Esophagus squamous epithelium (tissue), 4 donors: ENCODE measurements at regions not wholly inside any gene's neighbourhood (a gene's known extent, or its start where the extent isn't known, plus 50 kb on each side); places are given as distances from the start of the nearest gene placed in this dataset.

ENCODE experiments used
- POLR2A ChIP-seq, 4 donors: fragments of 450-650 bp; IDR thresholded peaks; one replicate each; pipeline ENCODE4 v1.6.1; 2017; ENCODE audit warnings: antibody characterized with exemption in 4 of 4, mild to moderate bottlenecking in 4 of 4, moderate library complexity in 3 of 4
- TF ChIP-seq, protein P1 (sequence below), 6 experiments: fragments of 450-650 bp in 4 of 6; fragments of 200-600 bp in 2 of 6; sonication (generic) in 2 of 6; IDR thresholded peaks; one replicate each; pipeline ENCODE4 v1.5.1; 2016 to 2019; ENCODE audit warnings: antibody characterized with exemption in 6 of 6, mild to moderate bottlenecking in 4 of 6, moderate library complexity in 4 of 6

GRCh38 chr5:8306288-8306896 lies 437.4 kb downstream of the MTRR start:
- TF ChIP-seq, protein P1, sequence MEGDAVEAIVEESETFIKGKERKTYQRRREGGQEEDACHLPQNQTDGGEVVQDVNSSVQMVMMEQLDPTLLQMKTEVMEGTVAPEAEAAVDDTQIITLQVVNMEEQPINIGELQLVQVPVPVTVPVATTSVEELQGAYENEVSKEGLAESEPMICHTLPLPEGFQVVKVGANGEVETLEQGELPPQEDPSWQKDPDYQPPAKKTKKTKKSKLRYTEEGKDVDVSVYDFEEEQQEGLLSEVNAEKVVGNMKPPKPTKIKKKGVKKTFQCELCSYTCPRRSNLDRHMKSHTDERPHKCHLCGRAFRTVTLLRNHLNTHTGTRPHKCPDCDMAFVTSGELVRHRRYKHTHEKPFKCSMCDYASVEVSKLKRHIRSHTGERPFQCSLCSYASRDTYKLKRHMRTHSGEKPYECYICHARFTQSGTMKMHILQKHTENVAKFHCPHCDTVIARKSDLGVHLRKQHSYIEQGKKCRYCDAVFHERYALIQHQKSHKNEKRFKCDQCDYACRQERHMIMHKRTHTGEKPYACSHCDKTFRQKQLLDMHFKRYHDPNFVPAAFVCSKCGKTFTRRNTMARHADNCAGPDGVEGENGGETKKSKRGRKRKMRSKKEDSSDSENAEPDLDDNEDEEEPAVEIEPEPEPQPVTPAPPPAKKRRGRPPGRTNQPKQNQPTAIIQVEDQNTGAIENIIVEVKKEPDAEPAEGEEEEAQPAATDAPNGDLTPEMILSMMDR (IDR thresholded peaks at IDR 0.05) = no peak
- no peak for TF ChIP-seq POLR2A (IDR thresholded peaks at IDR 0.05)
